ENCODE measurements at regions not wholly inside any gene's neighbourhood (a gene's known extent, or its start where the extent isn't known, plus 50 kb on each side); places are given as distances from the start of the nearest gene placed in this dataset.
A peak's percentile ranks its signal among the peaks of the same experiment; 100 is the strongest.
"Not testable (repeated sequence)": the region's sequence is repeated elsewhere in the genome, so short reads cannot be mapped to it uniquely, and the experiment has no call there.

GRCh38 chr16:29108625-29109169, 123.8 kb downstream of the LAT start:
- DNase-seq (ENCODE audit: low spot score), result not testable (repeated sequence)

- no peak for DNase-seq (ENCODE audit: low spot score)
Observed at GRCh38 chr16:29107299-29107698, 122.4 kb downstream of the LAT start.

DNA sequence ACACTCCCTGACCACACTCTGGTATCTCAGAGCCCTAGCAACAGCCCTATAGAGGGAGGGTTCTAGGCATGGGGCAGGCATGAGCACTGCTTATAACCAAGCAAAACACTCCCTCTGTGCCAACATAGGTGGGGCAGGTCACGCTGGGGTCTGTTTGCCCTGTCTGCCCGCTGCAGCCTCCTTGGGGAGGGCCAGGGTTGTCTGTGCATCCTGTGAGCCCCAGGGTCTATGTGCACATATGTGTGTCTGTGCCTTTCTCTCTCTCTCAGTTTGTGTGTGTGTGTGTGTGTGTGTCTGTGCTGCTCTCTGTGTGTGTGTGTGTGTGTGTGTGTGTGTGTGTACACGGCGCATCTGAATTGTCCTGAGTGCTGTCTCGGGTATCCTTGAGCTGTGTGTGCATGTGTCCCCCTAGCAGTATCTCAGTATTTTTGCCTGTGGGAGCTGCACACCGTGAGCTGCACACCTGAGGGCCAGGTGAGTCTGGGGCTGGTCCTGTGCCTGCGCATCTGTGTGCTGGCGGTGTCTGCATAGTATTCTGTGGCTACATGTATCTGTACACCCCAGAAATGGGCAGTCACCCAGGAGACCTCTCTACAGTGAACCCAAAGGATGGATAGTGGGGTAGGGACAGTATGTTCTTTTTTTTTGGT, 121.5 kb downstream of the LAT start:
- not testable (repeated sequence) for DNase-seq (ENCODE audit: low spot score)

- DNase-seq (ENCODE audit: low spot score), result not testable (repeated sequence)
Observed at GRCh38 chr16:29104600-29104999, 119.7 kb downstream of the LAT start.

GRCh38 chr16:29097965-29098364, 113.1 kb downstream of the LAT start:
- DNase-seq (ENCODE audit: low spot score), result not testable (repeated sequence)

- not testable (repeated sequence) for DNase-seq (ENCODE audit: low spot score)
Observed at GRCh38 chr16:29094729-29095624, 110.1 kb downstream of the LAT start.

GRCh38 chr16:29094325-29094724, 109.5 kb downstream of the LAT start:
- DNase-seq (ENCODE audit: low spot score), result not testable (repeated sequence)

GRCh38 chr16:29089679-29090078, 104.8 kb downstream of the LAT start:
- not testable (repeated sequence) for DNase-seq (ENCODE audit: low spot score)

- DNase-seq (ENCODE audit: low spot score), result not testable (repeated sequence)
Observed at GRCh38 chr16:29087673-29088072, 102.8 kb downstream of the LAT start.

DNA sequence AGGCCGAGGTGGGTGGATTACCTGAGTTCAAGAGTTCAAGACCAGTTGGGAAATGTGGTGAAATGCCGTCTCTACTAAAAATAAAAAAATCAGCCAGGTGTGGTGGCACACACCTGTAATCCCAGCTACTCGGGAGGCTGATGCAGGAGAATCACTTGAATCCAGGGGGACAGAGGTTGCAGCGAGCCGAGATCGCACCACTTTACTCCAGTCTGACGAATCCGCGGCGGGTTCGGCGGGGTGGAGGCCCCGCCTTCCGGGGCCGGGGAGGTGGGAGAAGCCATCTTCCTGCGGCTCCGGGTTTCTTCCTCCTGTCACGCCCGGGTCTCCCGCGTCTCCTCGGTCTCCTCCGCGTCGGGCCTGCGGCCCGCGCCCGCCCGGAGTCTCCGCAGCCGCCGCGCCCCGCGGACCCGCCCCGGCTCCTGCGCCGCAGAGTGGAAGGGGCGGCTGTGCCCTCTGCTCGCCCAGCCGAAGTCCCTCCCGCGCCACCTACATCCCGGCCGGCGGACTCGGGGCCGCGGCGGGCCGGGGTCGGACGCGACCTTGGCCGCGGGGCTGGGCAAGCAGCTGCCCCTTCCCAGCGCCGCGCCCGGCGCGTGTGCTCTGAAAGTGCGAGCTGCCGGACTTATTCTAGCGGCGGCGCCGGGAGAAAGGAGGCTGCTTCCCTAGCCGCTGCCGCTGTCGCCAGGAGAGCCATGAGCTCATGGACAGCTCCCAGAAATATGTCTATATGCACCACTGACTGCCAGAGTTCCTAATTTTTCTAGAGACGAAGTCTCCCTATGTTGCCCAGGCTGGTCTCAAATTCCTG, 97.2 kb downstream of the LAT start:
- peak; percentile 3 for DNase-seq (ENCODE audit: low spot score)

- DNase-seq (ENCODE audit: low spot score), result peak; percentile 40
Observed at GRCh38 chr16:29074554-29075402, 89.9 kb downstream of the LAT start.

- not testable (repeated sequence) for DNase-seq (ENCODE audit: low spot score)
Observed at GRCh38 chr16:29062235-29062634, 77.4 kb downstream of the LAT start.

GRCh38 chr16:29061467-29061921, 76.6 kb downstream of the LAT start:
- DNase-seq (ENCODE audit: low spot score), result not testable (repeated sequence)

DNA sequence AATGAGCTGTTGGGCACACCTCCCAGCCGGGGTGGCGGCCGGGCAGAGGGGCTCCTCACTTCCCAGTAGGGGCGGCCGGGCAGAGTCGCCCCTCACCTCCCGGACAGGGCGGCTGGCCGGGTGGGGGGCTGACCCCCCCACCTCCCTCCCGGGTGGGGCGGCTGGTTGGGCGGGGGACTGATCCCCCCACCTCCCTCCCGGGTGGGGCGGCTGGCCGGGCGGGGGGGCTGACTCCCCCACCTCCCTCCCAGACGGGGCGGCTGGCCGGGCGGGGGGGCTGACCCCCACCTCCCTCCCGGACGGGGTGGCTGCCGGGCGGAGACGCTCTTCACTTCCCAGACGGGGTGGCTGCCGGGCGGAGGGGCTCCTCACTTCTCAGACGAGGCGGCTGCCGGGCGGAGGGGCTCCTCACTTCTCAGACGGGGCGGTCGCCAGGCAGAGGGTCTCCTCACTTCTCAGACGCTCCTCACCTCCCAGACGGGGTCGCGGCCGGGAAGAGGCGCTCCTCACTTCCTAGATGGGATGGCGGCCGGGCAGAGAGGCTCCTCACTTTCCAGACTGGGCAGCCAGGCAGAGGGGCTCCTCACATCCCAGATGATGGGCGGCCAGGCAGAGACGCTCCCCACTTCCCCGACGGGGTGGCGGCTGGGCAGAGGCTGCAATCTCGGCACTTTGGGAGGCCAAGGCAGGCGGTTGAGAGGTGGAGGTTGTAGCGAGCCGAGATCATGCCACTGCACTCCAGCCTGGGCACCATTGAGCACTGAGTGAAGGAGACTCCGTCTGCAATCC, 75.4 kb downstream of the LAT start:
- not testable (repeated sequence) for DNase-seq (ENCODE audit: low spot score)

GRCh38 chr16:29059575-29059974, 74.7 kb downstream of the LAT start:
- DNase-seq (ENCODE audit: low spot score), result not testable (repeated sequence)

All from pons (tissue), 1 donor.